Choroid plexus epithelial cell (primary cell): ENCODE measurements at regions not wholly inside any gene's neighbourhood (a gene's known extent, or its start where the extent isn't known, plus 50 kb on each side); places are given as distances from the start of the nearest gene placed in this dataset.
A peak's percentile ranks its signal among the peaks of the same experiment; 100 is the strongest.

Experiments used
- DNase-seq: peaks from one replicate; pipeline ENCODE4 v3.0.0-alpha.2; 2010; ENCODE audit warnings: low read depth
- H3K4me3 ChIP-seq: 2 replicates; pipeline ENCODE4 v1.5.1; 2011; ENCODE audit warnings: low read depth, mild to moderate bottlenecking, control low read depth, low read length, moderate library complexity
- TF ChIP-seq, protein P1 (sequence below): conservative IDR thresholded peaks from 2 replicates; pipeline ENCODE4 v1.5.1; 2011; ENCODE audit warnings: low read depth, mild to moderate bottlenecking, control low read depth, inconsistent platforms, low read length, moderate library complexity

DNA sequence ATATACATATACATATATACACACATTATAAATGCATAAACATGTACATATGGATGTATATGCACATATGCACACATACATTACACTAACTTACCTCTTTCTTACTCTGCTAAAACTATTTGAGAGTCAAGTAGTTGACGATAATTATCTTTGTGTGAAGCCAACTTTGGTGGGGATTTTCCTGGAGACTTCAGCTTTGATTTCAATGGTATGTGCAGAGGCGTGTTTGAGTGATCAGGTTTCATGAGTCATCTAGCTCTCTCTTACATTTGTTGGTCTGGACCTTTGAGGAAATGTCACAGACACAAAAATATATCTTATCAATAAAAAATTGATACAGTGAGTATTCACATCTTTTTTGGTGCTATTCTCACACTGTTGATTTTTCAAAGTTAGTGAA is 769.1 kb upstream of the LUZP2 start:
- TF ChIP-seq, protein P1, sequence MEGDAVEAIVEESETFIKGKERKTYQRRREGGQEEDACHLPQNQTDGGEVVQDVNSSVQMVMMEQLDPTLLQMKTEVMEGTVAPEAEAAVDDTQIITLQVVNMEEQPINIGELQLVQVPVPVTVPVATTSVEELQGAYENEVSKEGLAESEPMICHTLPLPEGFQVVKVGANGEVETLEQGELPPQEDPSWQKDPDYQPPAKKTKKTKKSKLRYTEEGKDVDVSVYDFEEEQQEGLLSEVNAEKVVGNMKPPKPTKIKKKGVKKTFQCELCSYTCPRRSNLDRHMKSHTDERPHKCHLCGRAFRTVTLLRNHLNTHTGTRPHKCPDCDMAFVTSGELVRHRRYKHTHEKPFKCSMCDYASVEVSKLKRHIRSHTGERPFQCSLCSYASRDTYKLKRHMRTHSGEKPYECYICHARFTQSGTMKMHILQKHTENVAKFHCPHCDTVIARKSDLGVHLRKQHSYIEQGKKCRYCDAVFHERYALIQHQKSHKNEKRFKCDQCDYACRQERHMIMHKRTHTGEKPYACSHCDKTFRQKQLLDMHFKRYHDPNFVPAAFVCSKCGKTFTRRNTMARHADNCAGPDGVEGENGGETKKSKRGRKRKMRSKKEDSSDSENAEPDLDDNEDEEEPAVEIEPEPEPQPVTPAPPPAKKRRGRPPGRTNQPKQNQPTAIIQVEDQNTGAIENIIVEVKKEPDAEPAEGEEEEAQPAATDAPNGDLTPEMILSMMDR: no peak
- H3K4me3 ChIP-seq: no peak overlapping the region
- peak; percentile 90 for DNase-seq

GRCh38 chr11:23729088-23729487 is 767.8 kb upstream of the LUZP2 start:
- no peak overlapping the region for H3K4me3 ChIP-seq
- TF ChIP-seq, protein P1: no peak

GRCh38 chr11:23730307-23730998 is 766.4 kb upstream of the LUZP2 start:
- H3K4me3 ChIP-seq: no peak overlapping the region
- TF ChIP-seq, protein P1: no peak
- DNase-seq: no peak

More at GRCh38 chr11:23729088-23729487, 767.8 kb upstream of the LUZP2 start:
- DNase-seq: no peak

DNA sequence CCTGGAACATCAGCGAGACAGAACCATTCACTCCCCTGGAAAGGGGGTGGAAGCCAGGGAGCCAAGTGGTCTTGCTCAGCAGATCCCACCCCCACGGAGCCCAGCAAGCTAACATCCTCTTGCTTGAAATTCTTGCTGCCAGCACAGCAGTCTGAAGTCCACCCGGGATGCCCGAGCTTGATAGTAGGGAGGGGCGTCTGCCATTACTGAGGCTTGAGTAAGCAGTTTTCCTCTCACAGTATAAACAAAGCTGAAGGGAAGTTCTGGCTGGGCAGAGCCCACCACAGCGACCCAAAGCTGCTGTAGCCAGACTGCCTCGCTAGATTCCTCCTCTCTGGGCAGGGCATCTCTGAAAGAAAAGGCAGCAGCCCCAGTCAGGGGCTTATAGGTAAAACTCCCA is 764.8 kb upstream of the LUZP2 start:
- H3K4me3 ChIP-seq: peak overlapping the region; percentile 25
- TF ChIP-seq, protein P1: no peak
- peak; percentile 66 for DNase-seq

DNA sequence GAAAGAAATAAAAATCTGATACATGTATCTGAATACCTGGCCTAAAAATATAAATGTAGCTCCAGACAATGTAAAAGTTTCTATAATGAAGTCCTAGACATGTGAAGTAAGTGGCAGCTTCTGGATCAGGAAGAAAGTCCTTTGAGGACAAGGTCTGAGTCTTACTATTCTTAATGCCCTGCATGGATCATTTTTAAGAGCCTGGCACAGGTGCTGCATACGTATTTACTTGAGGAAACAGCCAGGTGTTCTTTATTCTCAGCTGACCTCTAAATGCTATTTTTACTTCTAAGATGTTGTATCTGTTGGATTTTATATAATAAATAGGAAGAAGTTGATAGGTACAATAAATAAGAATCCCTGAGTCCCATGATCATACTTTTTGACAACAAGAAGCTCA is 750.0 kb upstream of the LUZP2 start:
- DNase-seq: no peak
- TF ChIP-seq, protein P1: no peak
- no peak overlapping the region for H3K4me3 ChIP-seq

DNA sequence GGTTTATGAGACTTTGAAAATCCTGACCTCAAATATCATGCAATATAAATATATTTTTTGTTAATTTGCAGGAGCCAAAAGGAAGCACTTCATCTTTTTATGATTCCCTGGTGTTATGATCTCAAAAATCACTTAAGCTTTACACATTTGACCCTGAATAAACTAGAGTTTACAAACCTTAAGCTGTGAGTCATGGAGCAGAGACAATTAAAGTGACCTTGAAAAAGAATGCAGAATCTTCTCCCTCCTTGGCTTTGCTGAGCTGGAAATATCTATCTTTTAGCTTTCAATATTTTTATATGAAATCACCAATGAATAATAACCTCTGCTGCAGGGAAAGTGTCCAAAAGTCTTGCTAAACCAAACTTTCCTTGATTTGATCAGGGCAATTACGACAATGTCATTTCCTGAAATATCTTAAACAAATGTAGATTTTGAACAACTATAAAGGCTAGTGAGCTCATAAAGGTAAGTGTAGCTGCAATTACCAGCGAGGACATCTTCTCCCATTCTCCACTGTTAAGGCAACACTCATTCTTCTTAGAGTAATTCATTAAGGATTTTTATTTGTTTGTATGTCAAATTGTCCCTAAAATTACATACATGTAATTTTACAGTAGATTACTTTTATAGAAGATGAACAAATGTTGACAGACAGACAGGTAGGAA is 747.0 kb upstream of the LUZP2 start:
- no peak for DNase-seq
- TF ChIP-seq, protein P1: no peak

GRCh38 chr11:23751280-23751679 is 745.6 kb upstream of the LUZP2 start:
- no peak overlapping the region for H3K4me3 ChIP-seq
- DNase-seq: no peak
- TF ChIP-seq, protein P1: no peak

More for the DNA sequence above, 747.0 kb upstream of the LUZP2 start:
- no peak overlapping the region for H3K4me3 ChIP-seq
